ENCODE measurements at regions not wholly inside any gene's neighbourhood (a gene's known extent, or its start where the extent isn't known, plus 50 kb on each side); places are given as distances from the start of the nearest gene placed in this dataset.

DNA sequence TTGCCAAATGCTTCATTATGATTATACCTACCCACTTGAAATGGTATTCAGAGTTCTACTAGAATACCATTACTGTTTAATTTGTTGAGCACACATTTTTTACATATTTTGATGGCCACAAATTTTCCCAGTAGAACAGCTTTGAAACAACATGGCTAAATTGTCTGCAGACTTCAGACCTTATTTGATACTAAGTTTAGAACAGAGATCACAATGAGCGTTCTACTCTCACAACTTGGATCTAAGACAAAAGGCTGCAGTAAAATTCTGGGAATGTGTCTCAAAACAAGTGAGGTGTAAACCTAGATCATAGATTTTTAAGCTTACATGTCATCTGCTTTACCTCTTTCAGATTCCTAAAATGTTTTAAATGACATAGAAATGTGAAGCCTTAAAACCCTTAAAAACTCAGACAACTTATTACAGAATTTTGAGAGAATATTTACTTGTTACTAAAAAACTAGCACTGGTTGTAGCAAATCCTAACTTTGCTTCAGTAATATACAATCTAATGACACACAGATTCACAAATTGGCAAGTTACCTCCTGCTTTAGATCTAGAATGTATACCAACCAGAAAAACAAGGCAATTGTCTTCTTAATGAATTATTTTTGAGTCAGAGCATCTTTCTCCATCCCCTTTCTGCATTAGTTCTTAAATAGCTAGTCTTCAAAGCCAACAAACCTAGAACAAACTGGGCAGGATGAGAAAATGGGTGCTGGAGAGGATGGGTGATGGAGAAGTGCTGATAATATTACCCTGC, 243.3 kb downstream of the SLC7A11 start:
- Histone ChIP-seq H3K27me3 (ENCODE audit: control insufficient read depth in 2 of 2, insufficient read depth in 2 of 2, low read length in 2 of 2) (no peaks in the 10 kb centered on the region), H3K9me1 (replicated peaks; ENCODE audit: control insufficient read depth, extremely low read depth, insufficient read depth, low read length) (no peaks in the 10 kb centered on the region), H3K9ac (replicated peaks; ENCODE audit: extremely low read depth, insufficient read depth, low read length) (no peak overlapping the region), H2AFZ (ENCODE audit: low read depth, low read length) (no peak overlapping the region), H3K4me1 (ENCODE audit: control insufficient read depth, extremely low read depth, insufficient read depth, low read length) (no peaks in the 10 kb centered on the region), H3K36me3 (ENCODE audit: control insufficient read depth in 2 of 2, extremely low read depth in 1 of 2, insufficient read depth in 2 of 2, low read length in 2 of 2) (no peaks in the 10 kb centered on the region), H4K20me1 (replicated peaks; ENCODE audit: control insufficient read depth, extremely low read depth, insufficient read depth, low read length) (no peaks in the 10 kb centered on the region), H3K27ac (ENCODE audit: insufficient read depth, low read depth, low read length) (no peak overlapping the region), H3K9me3 (replicated peaks; ENCODE audit: control insufficient read depth, insufficient read depth, low read length) (no peaks in the 10 kb centered on the region), H3K79me2 (ENCODE audit: control insufficient read depth, insufficient read depth, low read length) (no peaks in the 10 kb centered on the region), H3K4me3 (replicated peaks in 1 of 3; ENCODE audit: insufficient read depth in 1 of 3, low read depth in 1 of 3, low read length in 3 of 3) (no peak overlapping the region), H3K4me2 (ENCODE audit: insufficient read depth, low read length) (no peak overlapping the region)
- BruUV-seq (replicated peaks): no TSS peak
- TF ChIP-seq JUN (IDR thresholded peaks at IDR 0.05; ENCODE audit: borderline replicate concordance, insufficient read depth, insufficient read length, low read depth) (no peak), MYC (IDR thresholded peaks at IDR 0.05; ENCODE audit: low read depth, low read length) (no peak), EZH2 (IDR thresholded peaks at IDR 0.05; ENCODE audit: borderline replicate concordance, low read depth, low read length, severe bottlenecking) (no peak), FOS (IDR thresholded peaks at IDR 0.05; ENCODE audit: borderline replicate concordance, insufficient read depth, low read length) (no peak)
- ChIA-PET POLR2A (no interaction called here), CTCF (interaction anchor here (1.3 to 1.6 kb wide), 2 partner anchors 10 to 16 kb away, joined by 3 to 5 read pairs; no protein-coding TSS in a partner anchor)
- FAIRE-seq: no peak
- dilution Hi-C loops (cut with MboI; ENCODE audit: extremely low pct_ligation_motif_present, low sequenced_read_pairs): no loop called here
- no peak for DNase-seq (ENCODE audit: low read depth, low spot score)
- intact Hi-C loops (cut with micrococcal nuclease): no loop called here

DNA sequence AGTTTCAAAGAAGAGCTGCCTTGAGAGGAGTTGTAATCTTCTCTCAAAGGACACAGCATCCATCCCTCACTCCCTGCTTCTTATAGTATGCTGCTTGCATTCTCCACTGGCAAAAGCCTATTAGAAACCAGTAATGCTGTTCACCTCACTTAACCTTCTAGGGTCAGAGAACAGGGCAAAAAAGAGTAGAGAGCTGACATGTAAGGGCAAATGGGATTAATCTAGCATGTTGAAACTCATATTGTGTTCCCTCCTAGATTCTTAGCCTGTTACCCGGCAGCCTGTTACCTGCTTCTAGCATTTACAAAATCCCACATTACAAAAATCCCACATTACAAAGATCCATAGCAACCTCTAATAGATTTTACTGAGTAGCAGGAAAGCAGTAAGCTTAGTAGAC, 244.7 kb downstream of the SLC7A11 start:
- TF ChIP-seq POLR2AphosphoS5 (IDR thresholded peaks at IDR 0.05; ENCODE audit: insufficient read depth, low read depth, low read length): no peak
- no peak for TF ChIP-seq EZH2 (IDR thresholded peaks at IDR 0.05; ENCODE audit: borderline replicate concordance, low read depth, low read length, severe bottlenecking)
- TF ChIP-seq, protein P1, sequence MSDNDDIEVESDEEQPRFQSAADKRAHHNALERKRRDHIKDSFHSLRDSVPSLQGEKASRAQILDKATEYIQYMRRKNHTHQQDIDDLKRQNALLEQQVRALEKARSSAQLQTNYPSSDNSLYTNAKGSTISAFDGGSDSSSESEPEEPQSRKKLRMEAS (IDR thresholded peaks at IDR 0.05; ENCODE audit: insufficient read depth, insufficient read length): no peak
- no peak for TF ChIP-seq MYC (IDR thresholded peaks at IDR 0.05; ENCODE audit: low read depth, low read length)
- TF ChIP-seq, protein P2, sequence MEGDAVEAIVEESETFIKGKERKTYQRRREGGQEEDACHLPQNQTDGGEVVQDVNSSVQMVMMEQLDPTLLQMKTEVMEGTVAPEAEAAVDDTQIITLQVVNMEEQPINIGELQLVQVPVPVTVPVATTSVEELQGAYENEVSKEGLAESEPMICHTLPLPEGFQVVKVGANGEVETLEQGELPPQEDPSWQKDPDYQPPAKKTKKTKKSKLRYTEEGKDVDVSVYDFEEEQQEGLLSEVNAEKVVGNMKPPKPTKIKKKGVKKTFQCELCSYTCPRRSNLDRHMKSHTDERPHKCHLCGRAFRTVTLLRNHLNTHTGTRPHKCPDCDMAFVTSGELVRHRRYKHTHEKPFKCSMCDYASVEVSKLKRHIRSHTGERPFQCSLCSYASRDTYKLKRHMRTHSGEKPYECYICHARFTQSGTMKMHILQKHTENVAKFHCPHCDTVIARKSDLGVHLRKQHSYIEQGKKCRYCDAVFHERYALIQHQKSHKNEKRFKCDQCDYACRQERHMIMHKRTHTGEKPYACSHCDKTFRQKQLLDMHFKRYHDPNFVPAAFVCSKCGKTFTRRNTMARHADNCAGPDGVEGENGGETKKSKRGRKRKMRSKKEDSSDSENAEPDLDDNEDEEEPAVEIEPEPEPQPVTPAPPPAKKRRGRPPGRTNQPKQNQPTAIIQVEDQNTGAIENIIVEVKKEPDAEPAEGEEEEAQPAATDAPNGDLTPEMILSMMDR (IDR thresholded peaks at IDR 0.05; ENCODE audit: extremely low read depth in 1 of 2, insufficient read depth in 1 of 2, low read depth in 1 of 2, low read length in 2 of 2): no peak
- no peak for TF ChIP-seq GATA2 (IDR thresholded peaks at IDR 0.05; ENCODE audit: insufficient read depth, insufficient read length, low read depth, low read length)
- TF ChIP-seq JUN (IDR thresholded peaks at IDR 0.05; ENCODE audit: borderline replicate concordance, insufficient read depth, insufficient read length, low read depth): no peak
- no peak for TF ChIP-seq POLR2A (IDR thresholded peaks at IDR 0.05; ENCODE audit: low read depth, low read length)
- TF ChIP-seq FOS (IDR thresholded peaks at IDR 0.05; ENCODE audit: borderline replicate concordance, insufficient read depth, low read length): no peak
- Histone ChIP-seq H2AFZ (ENCODE audit: low read depth, low read length) (no peak overlapping the region), H3K27me3 (ENCODE audit: control insufficient read depth in 2 of 2, insufficient read depth in 2 of 2, low read length in 2 of 2) (no peaks in the 10 kb centered on the region), H3K4me3 (replicated peaks in 1 of 3; ENCODE audit: insufficient read depth in 1 of 3, low read depth in 1 of 3, low read length in 3 of 3) (no peak overlapping the region), H3K4me2 (ENCODE audit: insufficient read depth, low read length) (no peak overlapping the region), H3K27ac (ENCODE audit: insufficient read depth, low read depth, low read length) (no peak overlapping the region), H3K79me2 (ENCODE audit: control insufficient read depth, insufficient read depth, low read length) (no peaks in the 10 kb centered on the region), H3K36me3 (ENCODE audit: control insufficient read depth in 2 of 2, extremely low read depth in 1 of 2, insufficient read depth in 2 of 2, low read length in 2 of 2) (no peaks in the 10 kb centered on the region), H3K9ac (replicated peaks; ENCODE audit: extremely low read depth, insufficient read depth, low read length) (no peak overlapping the region), H3K9me3 (replicated peaks; ENCODE audit: control insufficient read depth, insufficient read depth, low read length) (no peaks in the 10 kb centered on the region), H3K9me1 (replicated peaks; ENCODE audit: control insufficient read depth, extremely low read depth, insufficient read depth, low read length) (no peaks in the 10 kb centered on the region), H3K4me1 (ENCODE audit: control insufficient read depth, extremely low read depth, insufficient read depth, low read length) (no peaks in the 10 kb centered on the region), H4K20me1 (replicated peaks; ENCODE audit: control insufficient read depth, extremely low read depth, insufficient read depth, low read length) (no peaks in the 10 kb centered on the region)
- DNase-seq (ENCODE audit: low read depth, low spot score): no peak
- CTCF ChIA-PET: interaction anchor here (1.3 to 1.6 kb wide), 2 partner anchors 12 to 15 kb away, joined by 3 to 5 read pairs; no protein-coding TSS in a partner anchor
- dilution Hi-C loops (cut with MboI; ENCODE audit: extremely low pct_ligation_motif_present, low sequenced_read_pairs) (no loop called here), intact Hi-C loops (cut with micrococcal nuclease) (no loop called here)
- no peak for FAIRE-seq
- POLR2A ChIA-PET: no interaction called here
- BruUV-seq (replicated peaks): no TSS peak

Measured in endothelial cell of umbilical vein (primary cell).